Activated naive CD8-positive, alpha-beta T cell treated with anti-CD3 and anti-CD28 coated beads, Interleukin-2, amount 50 U/mL, for 16 hours (primary cell): ENCODE measurements at regions not wholly inside any gene's neighbourhood (a gene's known extent, or its start where the extent isn't known, plus 50 kb on each side); places are given as distances from the start of the nearest gene placed in this dataset.
A peak's percentile ranks its signal among the peaks of the same experiment; 100 is the strongest.

Experiments
- DNase-seq: peaks from one replicate; pipeline ENCODE4 v3.0.0-alpha.2; 2020; ENCODE audit warnings: low read depth, low spot score

GRCh38 chr6:79864421-79864820 lies 82.9 kb downstream of the ELOVL4 start:
- DNase-seq = no peak

- no peak for DNase-seq
These were observed 83.4 kb downstream of the ELOVL4 start for GRCh38 chr6:79864001-79864400.

- no peak for DNase-seq
These were observed 83.8 kb downstream of the ELOVL4 start for GRCh38 chr6:79863566-79863965.

DNA sequence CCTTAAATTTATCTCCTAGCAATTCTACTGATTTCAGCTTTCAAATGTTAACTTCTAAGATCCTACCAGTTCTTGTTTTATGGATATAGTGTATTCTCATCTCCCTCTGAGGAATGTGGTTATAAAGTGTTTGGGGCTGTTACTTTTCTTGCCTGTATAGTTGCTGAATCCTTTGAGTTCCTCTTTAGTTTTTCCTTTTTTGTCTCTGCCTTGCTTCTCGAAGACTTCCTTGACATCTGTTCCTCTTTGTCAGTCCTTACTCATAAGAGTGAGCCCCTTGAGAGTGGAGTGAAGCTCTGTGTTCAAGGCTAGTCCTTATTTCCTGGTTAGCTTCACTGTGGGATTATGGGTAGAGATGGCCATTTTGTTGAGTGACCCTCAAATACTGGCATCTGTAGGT lies 84.6 kb downstream of the ELOVL4 start:
- no peak for DNase-seq

GRCh38 chr6:79862126-79862525 lies 85.2 kb downstream of the ELOVL4 start:
- DNase-seq = no peak

DNA sequence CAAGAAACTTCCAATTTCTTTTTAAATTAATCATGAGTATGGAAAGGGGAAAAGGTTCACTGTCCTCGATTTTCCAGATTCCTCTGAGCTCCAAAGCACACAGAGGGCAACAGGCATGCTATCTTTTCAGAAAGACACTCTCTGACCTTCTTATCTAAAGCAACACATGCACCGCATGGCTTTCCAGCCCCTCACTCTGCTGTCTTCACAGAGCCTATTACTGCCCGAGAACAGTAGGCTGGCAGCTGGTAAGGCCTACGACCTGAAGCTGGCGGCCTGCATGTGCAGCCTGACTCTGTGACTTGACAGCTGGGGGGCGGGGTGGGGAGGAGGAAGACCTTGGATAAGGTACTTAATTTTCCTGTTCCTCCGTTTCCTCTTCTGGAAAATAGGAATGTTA lies 86.3 kb downstream of the ELOVL4 start:
- DNase-seq = no peak

- no peak for DNase-seq
These were observed 99.9 kb downstream of the ELOVL4 start for GRCh38 chr6:79847426-79847825.

DNA sequence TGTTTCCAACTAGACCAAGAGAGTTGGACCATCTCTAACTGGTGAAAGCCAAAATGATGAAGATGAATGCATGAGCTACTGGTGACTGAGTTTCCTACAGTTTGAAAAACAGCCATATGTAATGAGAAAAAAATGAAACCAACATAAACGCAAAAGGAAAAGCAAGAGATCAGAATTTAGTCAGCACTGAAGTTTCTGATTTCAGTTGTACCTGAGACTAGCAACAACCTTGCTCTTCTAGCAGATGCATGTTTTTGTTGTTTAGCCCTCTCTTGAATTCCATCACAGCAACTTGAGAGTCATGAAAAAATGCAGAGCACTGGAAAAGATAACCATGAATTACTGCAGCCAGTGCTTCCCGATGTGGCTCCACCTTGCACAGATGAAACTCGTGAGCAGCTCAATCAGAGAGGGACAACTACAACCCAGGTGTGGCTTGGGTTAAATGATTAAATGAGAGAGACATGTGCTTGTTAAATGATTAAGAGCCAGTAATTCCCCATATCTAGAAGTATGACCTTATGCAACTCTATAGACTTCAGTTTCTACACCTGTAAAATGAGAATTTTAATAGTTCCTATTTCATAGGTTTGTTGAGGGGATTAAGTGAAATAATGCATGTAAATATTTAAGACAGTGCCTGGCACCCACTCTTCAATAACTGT lies 104.8 kb downstream of the ELOVL4 start:
- no peak for DNase-seq

DNA sequence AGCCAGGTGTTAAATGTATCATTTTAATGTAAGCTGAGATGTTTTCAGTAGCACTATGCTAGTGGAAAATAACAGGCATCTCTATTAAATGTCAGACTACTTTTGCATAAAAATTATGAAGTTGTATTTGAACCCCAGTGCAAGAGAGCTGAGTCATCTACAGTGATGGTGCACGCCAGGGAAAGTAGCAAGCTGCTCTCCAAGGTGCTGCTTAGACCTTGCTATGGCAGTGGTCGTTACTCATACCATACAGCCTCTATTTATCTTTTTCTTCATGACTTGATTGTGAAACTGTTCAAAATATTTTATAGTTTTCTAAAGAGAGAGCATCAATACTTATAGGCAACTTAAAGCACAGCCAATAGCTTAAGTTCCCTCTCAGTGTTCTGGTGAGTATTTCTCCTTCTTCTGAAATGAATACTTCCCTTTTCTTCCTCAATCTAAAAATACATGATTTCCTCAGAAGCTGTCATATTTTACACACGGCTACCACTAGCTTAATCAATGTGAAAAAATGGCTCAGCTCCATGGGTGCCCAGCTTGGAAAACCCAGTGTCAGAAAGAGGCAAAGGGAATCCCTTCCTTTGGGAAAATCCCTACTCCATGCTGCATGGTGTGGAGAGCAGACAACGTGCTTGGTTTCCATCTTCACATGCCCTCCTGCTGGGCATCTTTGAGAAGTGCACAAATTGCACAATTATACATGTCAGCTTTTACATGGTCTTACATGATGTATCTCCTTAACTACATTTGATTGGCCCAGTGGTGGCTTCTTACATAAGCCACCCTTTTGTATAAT lies 105.6 kb downstream of the ELOVL4 start:
- DNase-seq = no peak

DNA sequence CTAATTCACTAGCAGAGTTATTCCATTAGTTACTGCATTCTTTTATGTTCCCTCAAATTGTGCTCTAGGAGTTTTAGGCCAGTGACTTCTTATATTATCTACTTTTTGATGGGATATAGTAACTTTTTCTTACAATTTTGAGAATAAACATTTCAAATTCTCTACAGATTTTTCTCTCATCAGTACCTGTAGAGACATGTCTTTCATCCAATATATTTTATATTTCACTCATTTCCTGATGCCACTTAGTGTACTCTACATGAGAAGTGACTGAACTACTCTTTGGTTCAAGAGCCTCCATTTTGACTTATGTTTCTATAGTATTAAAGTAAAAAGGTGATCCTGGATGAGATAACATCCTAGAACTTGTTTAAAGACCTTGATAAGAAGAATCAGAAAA lies 108.5 kb downstream of the ELOVL4 start:
- DNase-seq = no peak

DNA sequence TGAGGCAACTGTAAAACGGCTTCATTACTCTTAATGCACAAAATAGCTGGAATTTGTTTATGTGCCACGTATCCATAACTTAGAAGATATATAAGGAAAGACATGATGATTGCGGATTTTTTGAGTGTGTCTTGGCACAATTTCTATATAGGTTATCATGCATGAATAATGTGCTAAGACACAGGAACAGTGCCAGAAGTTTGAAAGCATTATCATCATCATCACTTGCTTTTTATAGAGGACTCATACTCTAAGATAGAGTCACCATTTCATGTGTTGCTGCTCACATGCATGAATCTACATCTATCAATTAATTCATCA lies 113.4 kb downstream of the ELOVL4 start:
- no peak for DNase-seq

DNA sequence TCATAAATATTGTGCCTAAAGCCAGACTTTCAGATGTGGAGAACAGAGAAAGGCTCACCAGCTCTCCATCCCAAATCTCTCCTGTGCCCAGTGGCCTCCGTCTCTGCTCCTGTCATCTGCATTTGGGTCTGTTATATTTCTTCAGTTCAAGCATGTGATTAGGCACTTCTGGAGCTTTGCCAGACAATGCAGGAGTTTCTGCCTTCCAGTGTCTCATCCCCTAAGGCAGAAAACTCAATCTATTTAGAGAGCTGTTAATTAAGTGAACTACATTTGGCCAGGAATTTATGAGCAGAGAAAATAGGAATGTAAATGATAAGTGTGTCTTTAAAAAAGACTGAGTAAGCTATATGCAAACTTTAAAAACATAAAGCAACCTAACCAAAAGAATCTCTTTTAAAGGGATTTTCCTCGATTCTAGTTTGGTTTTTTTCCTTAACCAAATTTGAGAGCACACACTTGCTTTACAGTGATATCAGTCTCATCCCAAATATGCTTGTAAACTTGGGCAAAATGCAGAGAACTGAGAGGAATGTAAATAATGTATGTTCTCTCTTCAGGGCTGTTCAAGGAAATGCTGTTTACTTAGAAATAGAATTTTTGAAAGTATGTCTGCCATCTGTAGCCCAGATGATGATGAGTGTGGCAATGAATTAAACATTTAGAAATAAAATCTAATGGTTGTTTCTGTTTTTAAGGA lies 113.9 kb downstream of the ELOVL4 start:
- DNase-seq = no peak

GRCh38 chr6:79832723-79833122 lies 114.6 kb downstream of the ELOVL4 start:
- DNase-seq = no peak

- DNase-seq = no peak
These were observed 123.2 kb downstream of the ELOVL4 start for GRCh38 chr6:79824202-79824601.

DNA sequence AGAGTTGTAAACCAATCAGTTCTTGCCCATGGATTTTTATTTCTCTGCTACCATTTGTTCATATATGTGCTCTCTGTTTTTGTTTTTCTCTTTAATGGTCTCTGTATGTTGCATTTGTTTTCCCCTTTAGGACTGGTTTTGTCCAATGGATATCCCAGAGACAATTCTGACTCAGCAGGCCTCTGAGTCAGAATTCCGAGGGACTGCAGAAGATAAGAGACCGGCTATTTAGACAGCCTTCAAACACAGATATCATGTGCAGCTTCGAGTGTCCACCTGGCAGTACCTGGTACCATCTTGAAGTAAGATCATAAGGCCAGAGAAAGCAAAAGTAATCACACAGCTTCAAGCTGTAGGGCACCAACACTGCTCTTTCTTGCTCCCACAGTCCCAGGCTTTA lies 125.5 kb downstream of the ELOVL4 start:
- DNase-seq = no peak

- no peak for DNase-seq
These were observed 128.9 kb downstream of the ELOVL4 start for GRCh38 chr6:79818471-79818870.

DNA sequence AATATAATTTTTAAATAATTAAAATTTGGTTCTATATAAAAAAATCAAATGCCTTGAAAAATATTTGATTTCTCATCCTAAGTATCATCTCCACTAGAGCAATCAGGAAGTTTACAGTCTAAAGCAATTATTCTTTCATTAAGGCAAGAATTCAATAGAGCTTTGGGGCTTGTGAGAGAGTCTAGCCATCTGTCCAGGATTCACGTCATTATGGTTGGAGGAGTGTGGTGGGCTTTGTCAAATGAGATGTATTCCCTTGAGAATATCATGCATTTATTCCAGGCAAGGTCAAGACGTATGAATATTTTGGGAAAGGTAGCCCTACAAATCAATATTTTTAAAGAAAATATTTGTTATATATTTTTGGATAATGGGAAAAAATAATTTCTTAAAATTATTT lies 132.4 kb downstream of the ELOVL4 start:
- DNase-seq = no peak

DNA sequence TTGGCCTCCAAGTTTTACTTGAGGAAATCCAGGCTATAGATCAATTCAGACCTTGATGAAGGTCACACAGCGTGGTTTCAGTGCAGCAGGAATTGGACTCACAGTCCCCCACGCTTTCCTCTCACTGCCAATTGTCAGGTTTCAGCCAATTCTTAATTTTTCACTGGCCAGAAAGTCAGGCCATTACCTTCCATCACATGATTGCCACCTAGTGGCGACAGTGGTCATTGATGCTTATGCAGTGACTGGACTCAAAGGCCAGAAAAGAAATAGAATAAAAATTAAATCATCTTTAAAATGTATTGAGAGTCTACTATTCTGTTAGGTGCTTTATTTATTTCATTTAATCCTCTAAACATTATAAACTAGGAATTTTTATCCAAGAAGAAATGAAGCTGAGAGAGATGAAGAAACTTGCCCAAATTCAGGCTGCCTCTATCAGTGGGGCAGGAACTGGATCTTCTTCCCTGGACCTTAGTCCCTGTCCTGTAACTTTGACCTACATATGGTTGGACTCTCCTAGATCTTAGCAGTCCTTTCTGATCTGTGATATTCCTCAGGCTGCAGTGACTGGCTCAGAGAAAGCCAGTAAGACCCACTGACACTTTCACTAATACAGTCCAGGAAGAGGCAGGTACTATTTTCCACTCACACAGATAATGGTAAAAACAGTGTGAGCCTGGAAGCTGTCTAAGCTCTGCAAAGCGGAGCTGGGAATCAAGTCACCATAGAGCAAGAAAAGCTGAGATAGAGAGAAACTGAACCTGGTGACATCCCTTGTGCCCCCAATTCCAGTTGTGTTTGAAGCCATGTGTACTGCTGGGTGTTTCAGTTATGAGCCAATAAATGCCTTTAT lies 133.3 kb downstream of the ELOVL4 start:
- peak; percentile 36 for DNase-seq

DNA sequence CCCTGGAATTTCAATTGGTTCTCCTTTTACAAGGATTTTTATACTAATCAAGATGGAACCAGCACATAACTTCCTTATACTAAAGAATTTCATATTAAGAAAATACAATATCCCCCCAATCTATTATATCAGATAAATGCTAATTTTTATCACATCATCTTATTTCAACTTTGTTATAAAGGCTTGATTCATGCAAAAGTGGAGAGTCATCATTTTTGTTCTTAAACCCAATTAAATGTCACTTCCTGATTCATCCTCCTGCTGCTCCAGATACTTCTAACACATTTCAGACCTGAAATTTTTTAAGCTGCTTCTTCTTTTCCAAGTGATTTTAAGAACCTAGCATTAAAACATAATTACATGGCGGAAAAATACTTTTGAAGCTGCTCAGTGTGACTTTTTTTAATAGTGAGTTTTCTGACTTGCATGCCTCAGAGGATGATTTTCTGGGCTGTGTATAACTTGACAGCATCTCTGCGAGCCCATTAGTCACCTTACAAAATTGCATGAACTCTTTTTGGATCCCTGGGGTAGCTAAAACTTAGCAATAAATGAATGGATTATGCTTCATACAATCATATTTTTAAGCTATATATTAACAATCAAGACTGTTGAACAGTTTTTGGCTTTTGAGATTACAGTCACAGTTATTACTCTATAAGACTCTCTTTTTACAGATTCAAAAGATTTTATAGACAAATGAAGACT lies 134.1 kb downstream of the ELOVL4 start:
- DNase-seq = no peak

- DNase-seq = no peak
These were observed 135.2 kb downstream of the ELOVL4 start for GRCh38 chr6:79812195-79812594.

GRCh38 chr6:79810871-79811270 lies 136.5 kb downstream of the ELOVL4 start:
- no peak for DNase-seq
